Hindlimb muscle (tissue), 1 donor: ENCODE measurements at regions not wholly inside any gene's neighbourhood (a gene's known extent, or its start where the extent isn't known, plus 50 kb on each side); places are given as distances from the start of the nearest gene placed in this dataset.
"Not testable (repeated sequence)": the region's sequence is repeated elsewhere in the genome, so short reads cannot be mapped to it uniquely, and the experiment has no call there.

ENCODE experiments used
- DNase-seq: peaks from one replicate; pipeline ENCODE4 v3.0.0-alpha.2; 2013

GRCh38 chrX:42434458-42435166 lies 343.4 kb downstream of the PPP1R2C start:
- DNase-seq: no peak

- no peak for DNase-seq
Observed at GRCh38 chrX:42432552-42432951, 345.4 kb downstream of the PPP1R2C start.

GRCh38 chrX:42422961-42423360 lies 355.0 kb downstream of the PPP1R2C start:
- no peak for DNase-seq

- no peak for DNase-seq
Observed at GRCh38 chrX:42420426-42420825, 357.5 kb downstream of the PPP1R2C start.

GRCh38 chrX:42415636-42416035 lies 362.3 kb downstream of the PPP1R2C start:
- no peak for DNase-seq

GRCh38 chrX:42414057-42414456 lies 363.9 kb downstream of the PPP1R2C start:
- DNase-seq: no peak

- no peak for DNase-seq
Observed at GRCh38 chrX:42399632-42400024, 378.3 kb downstream of the PPP1R2C start.

- DNase-seq: peak; percentile 6
Observed at GRCh38 chrX:42398967-42399631, 378.9 kb downstream of the PPP1R2C start.

- DNase-seq: no peak
Observed at GRCh38 chrX:42396136-42396535, 381.8 kb downstream of the PPP1R2C start.

- DNase-seq: no peak
Observed at GRCh38 chrX:42392846-42393245, 385.1 kb downstream of the PPP1R2C start.

- DNase-seq: no peak
Observed at GRCh38 chrX:42386681-42387080, 391.3 kb downstream of the PPP1R2C start.

- DNase-seq: no peak
Observed at GRCh38 chrX:42385730-42386129, 392.2 kb downstream of the PPP1R2C start.

- DNase-seq: no peak
Observed at GRCh38 chrX:42384956-42385355, 393.0 kb downstream of the PPP1R2C start.

- no peak for DNase-seq
Observed at GRCh38 chrX:42378857-42379256, 399.1 kb downstream of the PPP1R2C start.

GRCh38 chrX:42375086-42375485 lies 402.9 kb downstream of the PPP1R2C start:
- DNase-seq: no peak

GRCh38 chrX:42366181-42366580 lies 411.8 kb downstream of the PPP1R2C start:
- DNase-seq: no peak

- DNase-seq: no peak
Observed at GRCh38 chrX:42362219-42362618, 415.7 kb downstream of the PPP1R2C start.

- DNase-seq: not testable (repeated sequence)
Observed at GRCh38 chrX:42342981-42343380, 419.6 kb upstream of the CASK start.
